Urinary bladder (tissue), 3 donors: ENCODE measurements at regions not wholly inside any gene's neighbourhood (a gene's known extent, or its start where the extent isn't known, plus 50 kb on each side); places are given as distances from the start of the nearest gene placed in this dataset.

Source experiments
- DNase-seq: peaks from one replicate; pipeline ENCODE4 v3.0.0-alpha.2; 2015; ENCODE audit errors: extremely low spot score
- H3K27ac ChIP-seq: one replicate; pipeline ENCODE4 v1.5.1; 2013; ENCODE audit warnings: low read depth, mild to moderate bottlenecking, moderate library complexity
- H3K36me3 ChIP-seq: one replicate; pipeline ENCODE4 v1.6.1; 2013; ENCODE audit warnings: mild to moderate bottlenecking, moderate library complexity; ENCODE audit not compliant: insufficient read depth
- H3K4me1 ChIP-seq: one replicate; pipeline ENCODE4 v1.6.1; 2013; ENCODE audit warnings: mild to moderate bottlenecking, moderate library complexity; ENCODE audit not compliant: insufficient read depth
- H3K4me3 ChIP-seq: one replicate; pipeline ENCODE4 v1.5.1; 2013; ENCODE audit warnings: low read depth, low read length
- WGBS: extraction: QIAGEN DNeasy Blood & Tissue Kit; methylation state at CpG from one replicate; pipeline ENCODE4 v1.1.7; 2013; 5-methylcytosine and 5-hydroxymethylcytosine counted together
- donor health status: healthy with polysubstance abuse.
- donor health status: healthy.

- DNase-seq: no peak
- WGBS: 80% methylated on average over 4 of the region's 4 CpGs
Measured at GRCh38 chr5:155068616-155069100, 55.1 kb downstream of the KIF4B start.

GRCh38 chr5:155069961-155070360 lies 56.4 kb downstream of the KIF4B start:
- Histone ChIP-seq H3K36me3 (no peaks in the 10 kb centered on the region), H3K27ac (no peak overlapping the region), H3K4me3 (no peak overlapping the region), H3K4me1 (no peaks in the 10 kb centered on the region)
- WGBS: 59% methylated on average over 3 of the region's 3 CpGs
- DNase-seq: no peak

More at GRCh38 chr5:155068616-155069100, 55.1 kb downstream of the KIF4B start:
- Histone ChIP-seq H3K36me3 (no peaks in the 10 kb centered on the region), H3K4me1 (no peaks in the 10 kb centered on the region), H3K4me3 (no peak overlapping the region), H3K27ac (no peak overlapping the region)

GRCh38 chr5:155070781-155071180 lies 57.2 kb downstream of the KIF4B start:
- Histone ChIP-seq H3K4me3 (no peak overlapping the region), H3K27ac (no peak overlapping the region), H3K36me3 (no peaks in the 10 kb centered on the region), H3K4me1 (no peaks in the 10 kb centered on the region)
- DNase-seq: no peak

- H3K27ac ChIP-seq: no peak overlapping the region
- H3K4me1 ChIP-seq: no peaks in the 10 kb centered on the region
- no peak for DNase-seq
- H3K4me3 ChIP-seq: no peak overlapping the region
- WGBS: 88% methylated on average over 5 of the region's 5 CpGs
- H3K36me3 ChIP-seq: no peaks in the 10 kb centered on the region
Measured at GRCh38 chr5:155076379-155076778, 62.8 kb downstream of the KIF4B start.

- DNase-seq: no peak
- Histone ChIP-seq H3K27ac (no peak overlapping the region), H3K4me3 (no peak overlapping the region), H3K4me1 (no peaks in the 10 kb centered on the region), H3K36me3 (no peaks in the 10 kb centered on the region)
- WGBS: 62% methylated on average over 3 of the region's 3 CpGs
Measured at GRCh38 chr5:155079698-155080097, 66.1 kb downstream of the KIF4B start.

- Histone ChIP-seq H3K4me3 (no peak overlapping the region), H3K4me1 (no peaks in the 10 kb centered on the region), H3K27ac (no peak overlapping the region), H3K36me3 (no peaks in the 10 kb centered on the region)
- 59% methylated on average over 3 of the region's 3 CpGs for WGBS
- DNase-seq: no peak
Measured at GRCh38 chr5:155080721-155081120, 67.2 kb downstream of the KIF4B start.

- no peak overlapping the region for H3K4me3 ChIP-seq
- DNase-seq: no peak
- no peak overlapping the region for H3K27ac ChIP-seq
- 88% methylated on average over 3 of the region's 3 CpGs for WGBS
- no peaks in the 10 kb centered on the region for H3K36me3 ChIP-seq
- H3K4me1 ChIP-seq: no peaks in the 10 kb centered on the region
Measured at GRCh38 chr5:155081618-155082017, 68.1 kb downstream of the KIF4B start.

- no peak overlapping the region for H3K4me3 ChIP-seq
- H3K27ac ChIP-seq: no peak overlapping the region
- no peaks in the 10 kb centered on the region for H3K36me3 ChIP-seq
- WGBS: 84% methylated on average over 4 of the region's 4 CpGs
- no peaks in the 10 kb centered on the region for H3K4me1 ChIP-seq
- DNase-seq: no peak
Measured at GRCh38 chr5:155082401-155082800, 68.8 kb downstream of the KIF4B start.

- WGBS: 75% methylated on average over 4 of the region's 4 CpGs
- DNase-seq: no peak
Measured at GRCh38 chr5:155085282-155085989, 71.9 kb downstream of the KIF4B start.

GRCh38 chr5:155087036-155087435 lies 73.5 kb downstream of the KIF4B start:
- WGBS: 92% methylated on average over 4 of the region's 4 CpGs
- no peak overlapping the region for H3K4me3 ChIP-seq
- H3K36me3 ChIP-seq: no peaks in the 10 kb centered on the region
- no peak overlapping the region for H3K27ac ChIP-seq
- DNase-seq: no peak
- H3K4me1 ChIP-seq: no peaks in the 10 kb centered on the region

More at GRCh38 chr5:155085282-155085989, 71.9 kb downstream of the KIF4B start:
- no peak overlapping the region for H3K4me3 ChIP-seq
- H3K36me3 ChIP-seq: no peaks in the 10 kb centered on the region
- no peak overlapping the region for H3K27ac ChIP-seq
- H3K4me1 ChIP-seq: no peaks in the 10 kb centered on the region

- no peak overlapping the region for H3K4me3 ChIP-seq
- no peak overlapping the region for H3K27ac ChIP-seq
- H3K36me3 ChIP-seq: no peaks in the 10 kb centered on the region
- DNase-seq: no peak
- 77% methylated on average over 2 of the region's 2 CpGs for WGBS
- no peaks in the 10 kb centered on the region for H3K4me1 ChIP-seq
Measured at GRCh38 chr5:155088811-155089210, 75.3 kb downstream of the KIF4B start.

- Histone ChIP-seq H3K4me3 (no peak overlapping the region), H3K27ac (no peak overlapping the region), H3K36me3 (no peaks in the 10 kb centered on the region), H3K4me1 (no peaks in the 10 kb centered on the region)
- WGBS: 99% methylated on average over 1 of the region's 1 CpG
- no peak for DNase-seq
Measured at GRCh38 chr5:155089643-155090042, 76.1 kb downstream of the KIF4B start.

GRCh38 chr5:155091063-155091648 lies 77.6 kb downstream of the KIF4B start:
- WGBS: 27% methylated on average over 2 of the region's 2 CpGs
- H3K36me3 ChIP-seq: no peaks in the 10 kb centered on the region
- H3K27ac ChIP-seq: no peak overlapping the region
- H3K4me1 ChIP-seq: no peaks in the 10 kb centered on the region
- no peak overlapping the region for H3K4me3 ChIP-seq
- DNase-seq: no peak
